Ascending aorta (tissue), 2 donors: ENCODE measurements at regions not wholly inside any gene's neighbourhood (a gene's known extent, or its start where the extent isn't known, plus 50 kb on each side); places are given as distances from the start of the nearest gene placed in this dataset.

ENCODE experiments used
- DNase-seq, 2 donors: peaks; one replicate each; pipeline ENCODE4 v3.0.0-alpha.2; 2019; ENCODE audit warnings: low spot score in 2 of 2
- H3K27ac ChIP-seq, 2 donors: fragments of 200-600 bp; sonication (generic); one replicate each; pipeline ENCODE4 v1.5.1; 2016 to 2017; ENCODE audit warnings: mild to moderate bottlenecking in 1 of 2
- H3K27me3 ChIP-seq: fragments of 200-600 bp; sonication (generic); one replicate; pipeline ENCODE4 v1.5.1; 2017
- H3K36me3 ChIP-seq, 2 donors: fragments of 200-600 bp; sonication (generic); one replicate each; pipeline ENCODE4 v1.5.1; 2016
- H3K4me1 ChIP-seq, 2 donors: fragments of 200-600 bp; sonication (generic); one replicate each; pipeline ENCODE4 v1.5.1; 2016 to 2017; ENCODE audit warnings: mild to moderate bottlenecking in 1 of 2
- H3K4me3 ChIP-seq, 2 donors: fragments of 200-600 bp; sonication (generic); one replicate each; pipeline ENCODE4 v1.5.1; 2016 to 2017; ENCODE audit warnings: mild to moderate bottlenecking in 1 of 2
- H3K9me3 ChIP-seq, 2 donors: fragments of 200-600 bp; sonication (generic); one replicate each; pipeline ENCODE4 v1.5.1; 2016
- CTCF ChIP-seq, 3 experiments: fragments of 200-600 bp in 2 of 3; fragments of 450-650 bp in 1 of 3; sonication (generic) in 2 of 3; IDR thresholded peaks; one replicate each; pipeline ENCODE4 v1.5.1; 2016 to 2019; ENCODE audit warnings: antibody characterized with exemption in 3 of 3, mild to moderate bottlenecking in 1 of 3, moderate library complexity in 1 of 3
- intact Hi-C: fragments of 100-400 bp; cut with DNase I; formaldehyde crosslinking; loops from one replicate; pipeline ENCODE4 v1.15.1; 2023

GRCh38 chr12:118750666-118751065, 230.7 kb upstream of the SRRM4 start:
- intact Hi-C loops: no loop called here
- no peaks in the 10 kb centered on the region for H3K36me3 ChIP-seq
- no peak for TF ChIP-seq CTCF (IDR thresholded peaks at IDR 0.05)
- H3K4me1 ChIP-seq: no peaks in the 10 kb centered on the region
- no peak overlapping the region for H3K4me3 ChIP-seq
- no peaks in the 10 kb centered on the region for H3K27me3 ChIP-seq
- H3K27ac ChIP-seq: no peak overlapping the region
- DNase-seq: no peak
- no peaks in the 10 kb centered on the region for H3K9me3 ChIP-seq

GRCh38 chr12:118751355-118751754, 230.0 kb upstream of the SRRM4 start:
- intact Hi-C loops: no loop called here

GRCh38 chr12:118760623-118761022, 220.7 kb upstream of the SRRM4 start:
- intact Hi-C loops: no loop called here
- Histone ChIP-seq H3K27me3 (no peaks in the 10 kb centered on the region), H3K36me3 (no peaks in the 10 kb centered on the region), H3K27ac (no peak overlapping the region), H3K9me3 (no peaks in the 10 kb centered on the region), H3K4me1 (no peaks in the 10 kb centered on the region), H3K4me3 (no peak overlapping the region)
- TF ChIP-seq CTCF (IDR thresholded peaks at IDR 0.05): no peak
- no peak for DNase-seq

More at GRCh38 chr12:118751355-118751754, 230.0 kb upstream of the SRRM4 start:
- no peak overlapping the region for H3K4me3 ChIP-seq
- H3K9me3 ChIP-seq: no peaks in the 10 kb centered on the region
- no peak for TF ChIP-seq CTCF (IDR thresholded peaks at IDR 0.05)
- no peaks in the 10 kb centered on the region for H3K36me3 ChIP-seq
- no peak overlapping the region for H3K27ac ChIP-seq
- no peaks in the 10 kb centered on the region for H3K4me1 ChIP-seq
- no peak for DNase-seq
- no peaks in the 10 kb centered on the region for H3K27me3 ChIP-seq

- no peak overlapping the region for H3K27ac ChIP-seq
- H3K4me3 ChIP-seq: no peak overlapping the region
- no peaks in the 10 kb centered on the region for H3K9me3 ChIP-seq
- no peaks in the 10 kb centered on the region for H3K27me3 ChIP-seq
- H3K36me3 ChIP-seq: no peaks in the 10 kb centered on the region
- H3K4me1 ChIP-seq: no peaks in the 10 kb centered on the region
- intact Hi-C loops: no loop called here
- TF ChIP-seq CTCF (IDR thresholded peaks at IDR 0.05): no peak
- no peak for DNase-seq
Observed at GRCh38 chr12:118763234-118763633, 218.1 kb upstream of the SRRM4 start.

- DNase-seq: no peak
- Histone ChIP-seq H3K27me3 (no peaks in the 10 kb centered on the region), H3K4me1 (no peaks in the 10 kb centered on the region), H3K27ac (no peak overlapping the region), H3K9me3 (no peaks in the 10 kb centered on the region), H3K4me3 (no peak overlapping the region), H3K36me3 (no peaks in the 10 kb centered on the region)
- TF ChIP-seq CTCF (IDR thresholded peaks at IDR 0.05): no peak
- intact Hi-C loops: no loop called here
Observed at GRCh38 chr12:118773956-118774723, 207.2 kb upstream of the SRRM4 start.
